ENCODE measurements at regions not wholly inside any gene's neighbourhood (a gene's known extent, or its start where the extent isn't known, plus 50 kb on each side); places are given as distances from the start of the nearest gene placed in this dataset.

DNA sequence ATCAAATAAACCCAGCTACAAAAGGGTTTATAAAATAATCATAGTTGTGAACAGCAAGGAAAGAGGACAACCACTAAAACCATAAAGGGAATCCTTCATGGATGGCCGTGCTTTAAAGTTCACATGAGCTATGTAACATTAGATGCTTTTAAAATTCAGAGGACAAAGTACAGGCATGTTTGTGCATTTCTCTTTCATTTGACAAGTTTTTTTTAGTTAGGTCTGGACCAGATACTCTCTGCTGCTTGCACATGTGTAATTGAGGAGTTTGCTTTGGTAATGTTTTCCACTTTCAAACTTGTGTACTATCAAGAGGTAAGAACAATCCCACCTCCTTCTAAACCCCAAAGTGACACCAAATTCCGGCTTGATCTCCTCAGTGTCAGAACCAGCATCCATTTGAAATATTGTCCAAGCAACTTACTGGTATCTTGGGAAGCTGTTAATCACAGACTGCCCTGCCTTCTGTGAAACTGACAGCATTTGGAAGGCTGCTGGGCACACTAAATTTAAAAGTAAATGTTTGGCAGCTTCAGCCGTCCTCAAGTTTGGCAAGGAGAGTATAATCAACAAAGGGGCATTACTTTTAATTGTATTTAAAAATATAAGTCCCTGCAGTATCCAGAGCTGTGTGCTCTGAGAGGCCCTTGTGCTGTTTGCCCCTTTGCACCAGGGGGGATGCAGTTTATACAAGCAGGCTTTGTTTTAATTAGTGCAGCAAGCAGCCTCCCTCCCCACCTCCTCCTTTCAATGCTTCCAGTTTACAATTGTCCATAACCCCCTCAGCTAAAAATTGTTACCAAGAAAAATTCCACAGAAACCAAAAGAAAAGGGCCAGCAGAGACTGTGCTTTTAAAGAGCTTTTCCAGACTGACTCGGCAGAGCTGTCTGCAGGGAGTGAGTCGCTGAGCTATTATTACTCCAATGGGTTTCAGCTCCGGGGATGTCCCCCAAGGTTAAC is 328.3 kb upstream of the MPDZ start:
- TF ChIP-seq, protein P1, sequence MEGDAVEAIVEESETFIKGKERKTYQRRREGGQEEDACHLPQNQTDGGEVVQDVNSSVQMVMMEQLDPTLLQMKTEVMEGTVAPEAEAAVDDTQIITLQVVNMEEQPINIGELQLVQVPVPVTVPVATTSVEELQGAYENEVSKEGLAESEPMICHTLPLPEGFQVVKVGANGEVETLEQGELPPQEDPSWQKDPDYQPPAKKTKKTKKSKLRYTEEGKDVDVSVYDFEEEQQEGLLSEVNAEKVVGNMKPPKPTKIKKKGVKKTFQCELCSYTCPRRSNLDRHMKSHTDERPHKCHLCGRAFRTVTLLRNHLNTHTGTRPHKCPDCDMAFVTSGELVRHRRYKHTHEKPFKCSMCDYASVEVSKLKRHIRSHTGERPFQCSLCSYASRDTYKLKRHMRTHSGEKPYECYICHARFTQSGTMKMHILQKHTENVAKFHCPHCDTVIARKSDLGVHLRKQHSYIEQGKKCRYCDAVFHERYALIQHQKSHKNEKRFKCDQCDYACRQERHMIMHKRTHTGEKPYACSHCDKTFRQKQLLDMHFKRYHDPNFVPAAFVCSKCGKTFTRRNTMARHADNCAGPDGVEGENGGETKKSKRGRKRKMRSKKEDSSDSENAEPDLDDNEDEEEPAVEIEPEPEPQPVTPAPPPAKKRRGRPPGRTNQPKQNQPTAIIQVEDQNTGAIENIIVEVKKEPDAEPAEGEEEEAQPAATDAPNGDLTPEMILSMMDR (IDR thresholded peaks at IDR 0.05) = no peak
- TF ChIP-seq EP300 (IDR thresholded peaks at IDR 0.05) (no peak), POLR2A (IDR thresholded peaks at IDR 0.05) (no peak)
